ENCODE measurements at regions not wholly inside any gene's neighbourhood (a gene's known extent, or its start where the extent isn't known, plus 50 kb on each side); places are given as distances from the start of the nearest gene placed in this dataset.
"Not testable (repeated sequence)": the region's sequence is repeated elsewhere in the genome, so short reads cannot be mapped to it uniquely, and the experiment has no call there.

DNA sequence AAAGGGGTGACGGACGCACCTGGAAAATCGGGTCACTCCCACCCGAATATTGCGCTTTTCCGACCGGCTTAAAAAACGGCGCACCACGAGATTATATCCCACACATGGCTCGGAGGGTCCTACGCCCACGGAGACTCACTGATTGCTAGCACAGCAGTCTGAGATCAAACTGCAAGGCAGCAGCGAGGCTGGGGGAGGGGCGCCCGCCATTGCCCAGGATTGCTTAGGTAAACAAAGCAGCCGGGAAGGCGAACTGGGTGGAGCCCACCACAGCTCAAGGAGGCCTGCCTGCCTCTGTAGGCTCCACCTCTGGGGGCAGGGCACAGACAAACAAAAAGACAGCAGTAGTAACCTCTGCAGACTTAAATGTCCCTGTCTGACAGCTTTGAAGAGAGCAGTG, 1471.4 kb downstream of the RAPGEF2 start:
- H3K27ac ChIP-seq (ENCODE audit: extremely low read length, insufficient read depth, low read length); in situ Hi-C loops (cut with HindIII; ENCODE audit: extremely low pct_ligation_motif_present, low pct_unique_long_range_greater_than_20kb); H3K4me3 ChIP-seq (replicated peaks in 1 of 3; ENCODE audit: insufficient read depth in 1 of 3, low read depth in 2 of 3, low read length in 3 of 3); H3K4me1 ChIP-seq (ENCODE audit: insufficient read depth, low read length); BruUV-seq (replicated peaks); H3K4me2 ChIP-seq (ENCODE audit: low read depth, low read length); CTCF ChIA-PET (ENCODE audit: low intra/inter-chr PET ratio, low total read pairs); H3K27me3 ChIP-seq (ENCODE audit: control insufficient read depth in 1 of 2, insufficient read depth in 2 of 2, low read length in 2 of 2); intact Hi-C loops (cut with micrococcal nuclease; ENCODE audit: unreplicated experiment); H3K9ac ChIP-seq (ENCODE audit: insufficient read depth, low read depth, low read length); H3K9me3 ChIP-seq (ENCODE audit: low read length); H4K20me1 ChIP-seq (ENCODE audit: insufficient read depth, low read length); ATAC-seq; H3K79me2 ChIP-seq (ENCODE audit: insufficient read depth, low read length); FAIRE-seq; POLR2A ChIA-PET; DNase-seq (ENCODE audit: low spot score); H3K36me3 ChIP-seq (replicated peaks in 1 of 2; ENCODE audit: control insufficient read depth in 1 of 2, insufficient read depth in 2 of 2, low read length in 2 of 2); H2AFZ ChIP-seq (ENCODE audit: low read length): not testable (repeated sequence)
- WGBS (ENCODE audit: low lambda C conversion rate): 18% methylated on average over 8 of the region's 18 CpGs

DNA sequence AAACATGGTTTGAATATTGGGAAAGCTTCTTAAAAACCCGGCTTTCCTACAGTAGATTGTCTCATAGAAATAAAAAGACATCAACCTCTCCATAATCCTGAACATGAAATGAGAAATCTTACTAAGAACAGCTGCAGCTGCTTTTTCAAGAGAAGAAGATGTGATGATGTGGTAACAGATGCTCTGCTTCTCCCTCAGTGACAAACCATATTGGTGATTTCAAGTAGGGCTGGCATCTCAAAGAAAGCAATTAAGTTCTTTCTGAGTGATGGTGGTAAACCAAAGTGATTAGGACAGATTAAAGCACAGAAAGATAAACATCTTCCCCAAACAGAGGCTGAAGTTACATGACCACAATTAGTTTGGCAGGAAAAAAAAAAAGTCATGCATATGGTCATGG, 1477.7 kb downstream of the RAPGEF2 start:
- H3K79me2 ChIP-seq (ENCODE audit: insufficient read depth, low read length): no peaks in the 10 kb centered on the region
- H4K20me1 ChIP-seq (ENCODE audit: insufficient read depth, low read length): no peaks in the 10 kb centered on the region
- no peaks in the 10 kb centered on the region for H3K9me3 ChIP-seq (ENCODE audit: low read length)
- no peak overlapping the region for H2AFZ ChIP-seq (ENCODE audit: low read length)
- intact Hi-C loops (cut with micrococcal nuclease; ENCODE audit: unreplicated experiment) (no loop called here), in situ Hi-C loops (cut with HindIII; ENCODE audit: extremely low pct_ligation_motif_present, low pct_unique_long_range_greater_than_20kb) (no loop called here)
- no peak for DNase-seq (ENCODE audit: low spot score)
- H3K4me3 ChIP-seq (replicated peaks in 1 of 3; ENCODE audit: insufficient read depth in 1 of 3, low read depth in 2 of 3, low read length in 3 of 3): no peak overlapping the region
- H3K27ac ChIP-seq (ENCODE audit: extremely low read length, insufficient read depth, low read length): no peak overlapping the region
- H3K36me3 ChIP-seq (replicated peaks in 1 of 2; ENCODE audit: control insufficient read depth in 1 of 2, insufficient read depth in 2 of 2, low read length in 2 of 2): no peaks in the 10 kb centered on the region
- no peak for ATAC-seq
- no peak overlapping the region for H3K9ac ChIP-seq (ENCODE audit: insufficient read depth, low read depth, low read length)
- CTCF ChIA-PET (ENCODE audit: low intra/inter-chr PET ratio, low total read pairs): no interaction called here
- FAIRE-seq: no peak
- POLR2A ChIA-PET: no interaction called here
- H3K27me3 ChIP-seq (ENCODE audit: control insufficient read depth in 1 of 2, insufficient read depth in 2 of 2, low read length in 2 of 2): no peaks in the 10 kb centered on the region
- BruUV-seq (replicated peaks): no TSS peak
- no peaks in the 10 kb centered on the region for H3K4me1 ChIP-seq (ENCODE audit: insufficient read depth, low read length)
- TF ChIP-seq ZNF616 (CRISPR knock-in tag; IDR thresholded peaks at IDR 0.05; ENCODE audit: low read depth) (no peak), HCFC1 (IDR thresholded peaks at IDR 0.05; ENCODE audit: low read depth, low read length) (no peak), GTF2F1 (IDR thresholded peaks at IDR 0.05; ENCODE audit: low read length) (no peak), ZNF333 (CRISPR knock-in tag; IDR thresholded peaks at IDR 0.05; ENCODE audit: borderline replicate concordance) (no peak), ZFP36L2 (CRISPR knock-in tag; IDR thresholded peaks at IDR 0.05) (no peak), ZNF773 (CRISPR knock-in tag; IDR thresholded peaks at IDR 0.05; ENCODE audit: borderline replicate concordance) (no peak), MATR3 (CRISPR knock-in tag; IDR thresholded peaks at IDR 0.05) (no peak), ZNF614 (CRISPR knock-in tag; IDR thresholded peaks at IDR 0.05; ENCODE audit: borderline replicate concordance) (no peak), HOXA7 (CRISPR knock-in tag; IDR thresholded peaks at IDR 0.05) (no peak), SRSF9 (IDR thresholded peaks at IDR 0.05; ENCODE audit: borderline replicate concordance, insufficient read depth, low read depth, low read length, poor library complexity, severe bottlenecking) (no peak)
- TF ChIP-seq, protein P1, sequence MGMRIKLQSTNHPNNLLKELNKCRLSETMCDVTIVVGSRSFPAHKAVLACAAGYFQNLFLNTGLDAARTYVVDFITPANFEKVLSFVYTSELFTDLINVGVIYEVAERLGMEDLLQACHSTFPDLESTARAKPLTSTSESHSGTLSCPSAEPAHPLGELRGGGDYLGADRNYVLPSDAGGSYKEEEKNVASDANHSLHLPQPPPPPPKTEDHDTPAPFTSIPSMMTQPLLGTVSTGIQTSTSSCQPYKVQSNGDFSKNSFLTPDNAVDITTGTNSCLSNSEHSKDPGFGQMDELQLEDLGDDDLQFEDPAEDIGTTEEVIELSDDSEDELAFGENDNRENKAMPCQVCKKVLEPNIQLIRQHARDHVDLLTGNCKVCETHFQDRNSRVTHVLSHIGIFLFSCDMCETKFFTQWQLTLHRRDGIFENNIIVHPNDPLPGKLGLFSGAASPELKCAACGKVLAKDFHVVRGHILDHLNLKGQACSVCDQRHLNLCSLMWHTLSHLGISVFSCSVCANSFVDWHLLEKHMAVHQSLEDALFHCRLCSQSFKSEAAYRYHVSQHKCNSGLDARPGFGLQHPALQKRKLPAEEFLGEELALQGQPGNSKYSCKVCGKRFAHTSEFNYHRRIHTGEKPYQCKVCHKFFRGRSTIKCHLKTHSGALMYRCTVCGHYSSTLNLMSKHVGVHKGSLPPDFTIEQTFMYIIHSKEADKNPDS (CRISPR knock-in tag; IDR thresholded peaks at IDR 0.05): no peak
- TF ChIP-seq, protein P2, sequence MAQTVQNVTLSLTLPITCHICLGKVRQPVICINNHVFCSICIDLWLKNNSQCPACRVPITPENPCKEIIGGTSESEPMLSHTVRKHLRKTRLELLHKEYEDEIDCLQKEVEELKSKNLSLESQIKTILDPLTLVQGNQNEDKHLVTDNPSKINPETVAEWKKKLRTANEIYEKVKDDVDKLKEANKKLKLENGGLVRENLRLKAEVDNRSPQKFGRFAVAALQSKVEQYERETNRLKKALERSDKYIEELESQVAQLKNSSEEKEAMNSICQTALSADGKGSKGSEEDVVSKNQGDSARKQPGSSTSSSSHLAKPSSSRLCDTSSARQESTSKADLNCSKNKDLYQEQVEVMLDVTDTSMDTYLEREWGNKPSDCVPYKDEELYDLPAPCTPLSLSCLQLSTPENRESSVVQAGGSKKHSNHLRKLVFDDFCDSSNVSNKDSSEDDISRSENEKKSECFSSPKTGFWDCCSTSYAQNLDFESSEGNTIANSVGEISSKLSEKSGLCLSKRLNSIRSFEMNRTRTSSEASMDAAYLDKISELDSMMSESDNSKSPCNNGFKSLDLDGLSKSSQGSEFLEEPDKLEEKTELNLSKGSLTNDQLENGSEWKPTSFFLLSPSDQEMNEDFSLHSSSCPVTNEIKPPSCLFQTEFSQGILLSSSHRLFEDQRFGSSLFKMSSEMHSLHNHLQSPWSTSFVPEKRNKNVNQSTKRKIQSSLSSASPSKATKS (CRISPR knock-in tag; IDR thresholded peaks at IDR 0.05): no peak
- TF ChIP-seq, protein P3, sequence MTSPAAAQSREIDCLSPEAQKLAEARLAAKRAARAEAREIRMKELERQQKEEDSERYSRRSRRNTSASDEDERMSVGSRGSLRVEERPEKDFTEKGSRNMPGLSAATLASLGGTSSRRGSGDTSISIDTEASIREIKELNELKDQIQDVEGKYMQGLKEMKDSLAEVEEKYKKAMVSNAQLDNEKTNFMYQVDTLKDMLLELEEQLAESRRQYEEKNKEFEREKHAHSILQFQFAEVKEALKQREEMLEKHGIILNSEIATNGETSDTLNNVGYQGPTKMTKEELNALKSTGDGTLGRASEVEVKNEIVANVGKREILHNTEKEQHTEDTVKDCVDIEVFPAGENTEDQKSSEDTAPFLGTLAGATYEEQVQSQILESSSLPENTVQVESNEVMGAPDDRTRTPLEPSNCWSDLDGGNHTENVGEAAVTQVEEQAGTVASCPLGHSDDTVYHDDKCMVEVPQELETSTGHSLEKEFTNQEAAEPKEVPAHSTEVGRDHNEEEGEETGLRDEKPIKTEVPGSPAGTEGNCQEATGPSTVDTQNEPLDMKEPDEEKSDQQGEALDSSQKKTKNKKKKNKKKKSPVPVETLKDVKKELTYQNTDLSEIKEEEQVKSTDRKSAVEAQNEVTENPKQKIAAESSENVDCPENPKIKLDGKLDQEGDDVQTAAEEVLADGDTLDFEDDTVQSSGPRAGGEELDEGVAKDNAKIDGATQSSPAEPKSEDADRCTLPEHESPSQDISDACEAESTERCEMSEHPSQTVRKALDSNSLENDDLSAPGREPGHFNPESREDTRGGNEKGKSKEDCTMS (CRISPR knock-in tag; conservative IDR thresholded peaks at IDR 0.05): no peak
- 4% methylated on average over 1 of the region's 1 CpG for WGBS (ENCODE audit: low lambda C conversion rate)
- no peak overlapping the region for H3K4me2 ChIP-seq (ENCODE audit: low read depth, low read length)
